ENCODE measurements at regions not wholly inside any gene's neighbourhood (a gene's known extent, or its start where the extent isn't known, plus 50 kb on each side); places are given as distances from the start of the nearest gene placed in this dataset.
"Not testable (repeated sequence)": the region's sequence is repeated elsewhere in the genome, so short reads cannot be mapped to it uniquely, and the experiment has no call there.

DNA sequence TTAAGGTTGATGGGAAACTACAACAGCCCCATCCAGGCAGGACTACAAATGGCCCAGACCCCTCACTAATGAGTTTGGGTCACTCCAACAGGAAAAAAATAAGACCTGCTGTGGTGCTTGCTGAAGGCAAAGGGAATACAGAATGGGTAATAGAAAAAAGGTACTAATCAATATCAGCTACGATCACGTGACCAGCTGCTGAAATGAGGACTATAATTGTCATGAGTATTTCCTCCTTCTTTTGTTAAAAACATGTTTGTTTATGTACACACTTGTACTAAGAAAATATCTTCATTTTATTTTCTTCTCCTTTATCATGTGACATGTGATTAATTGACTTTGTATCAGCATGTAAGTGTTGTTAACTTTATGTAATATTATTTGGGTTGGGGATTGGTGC is 199.9 kb downstream of the GJA1 start:
- no peak for FAIRE-seq
- 0% methylated on average over 2 of the region's 2 CpGs for WGBS (ENCODE audit: insufficient coverage, low coverage, missing lambda C conversion rate)
- H3K36me3 ChIP-seq (ENCODE audit: control insufficient read depth, insufficient read depth, low read length) = no peaks in the 10 kb centered on the region
- H3K9ac ChIP-seq (ENCODE audit: insufficient read depth in 1 of 2, low read depth in 2 of 2, low read length in 2 of 2) = no peak overlapping the region
- H3K4me3 ChIP-seq = no peak overlapping the region
- DNase-seq (ENCODE audit: extremely low read depth in 1 of 4, low spot score in 3 of 4) = no peak
- BruUV-seq (replicated peaks) = no TSS peak
- no peaks in the 10 kb centered on the region for H3K4me1 ChIP-seq (replicated peaks in 1 of 2; ENCODE audit: control insufficient read depth in 2 of 2, insufficient read depth in 2 of 2, low read length in 2 of 2)
- ATAC-seq = no peak
- H3K4me2 ChIP-seq (ENCODE audit: insufficient read depth, low read length) = no peak overlapping the region
- no peaks in the 10 kb centered on the region for H3K9me3 ChIP-seq (replicated peaks; ENCODE audit: control insufficient read depth, insufficient read depth, low read depth, low read length)
- intact Hi-C loops (cut with micrococcal nuclease) (no loop called here), in situ Hi-C loops (cut with MboI) (no loop called here)
- no peaks in the 10 kb centered on the region for H3K79me2 ChIP-seq (ENCODE audit: control insufficient read depth, insufficient read depth, low read length)
- H3K27me3 ChIP-seq (ENCODE audit: control insufficient read depth in 2 of 2, insufficient read depth in 2 of 2, low read length in 2 of 2) = no peaks in the 10 kb centered on the region
- H3K27ac ChIP-seq (ENCODE audit: extremely low read depth, low read depth, low read length) = no peak overlapping the region
- POLR2A ChIA-PET = no interaction called here
- CTCF ChIA-PET (ENCODE audit: low intra/inter-chr PET ratio) = no interaction called here
- H4K20me1 ChIP-seq (replicated peaks; ENCODE audit: control insufficient read depth, insufficient read depth, low read length) = no peaks in the 10 kb centered on the region
- H3K9me1 ChIP-seq (ENCODE audit: control insufficient read depth, insufficient read depth, low read length) = no peaks in the 10 kb centered on the region
- TF ChIP-seq TFE3 (CRISPR knock-in tag; IDR thresholded peaks at IDR 0.05) (peak; percentile 85), SIRT6 (IDR thresholded peaks at IDR 0.05; ENCODE audit: low read depth, low read length) (no peak), RAD21 (CRISPR knock-in tag; conservative IDR thresholded peaks at IDR 0.05 in 1 of 2, IDR thresholded peaks at IDR 0.05 in 1 of 2) (no peak), MAFK (IDR thresholded peaks at IDR 0.05; ENCODE audit: low read length) (no peak), RAD51 (IDR thresholded peaks at IDR 0.05; ENCODE audit: borderline replicate concordance, low read depth) (0 out of 2 replicates have a peak, but pooled peaks have one; percentile 32)
- no peak overlapping the region for H2AFZ ChIP-seq (ENCODE audit: low read depth, low read length)

- BruUV-seq (replicated peaks); H3K4me3 ChIP-seq; CTCF ChIA-PET (ENCODE audit: low intra/inter-chr PET ratio); H3K9ac ChIP-seq (ENCODE audit: insufficient read depth in 1 of 2, low read depth in 2 of 2, low read length in 2 of 2); intact Hi-C loops (cut with micrococcal nuclease); H4K20me1 ChIP-seq (replicated peaks; ENCODE audit: control insufficient read depth, insufficient read depth, low read length); H3K4me1 ChIP-seq (replicated peaks in 1 of 2; ENCODE audit: control insufficient read depth in 2 of 2, insufficient read depth in 2 of 2, low read length in 2 of 2); FAIRE-seq; ATAC-seq; H3K27me3 ChIP-seq (ENCODE audit: control insufficient read depth in 2 of 2, insufficient read depth in 2 of 2, low read length in 2 of 2); POLR2A ChIA-PET; H2AFZ ChIP-seq (ENCODE audit: low read depth, low read length); H3K27ac ChIP-seq (ENCODE audit: extremely low read depth, low read depth, low read length); H3K9me3 ChIP-seq (replicated peaks; ENCODE audit: control insufficient read depth, insufficient read depth, low read depth, low read length); H3K9me1 ChIP-seq (ENCODE audit: control insufficient read depth, insufficient read depth, low read length); H3K79me2 ChIP-seq (ENCODE audit: control insufficient read depth, insufficient read depth, low read length); H3K4me2 ChIP-seq (ENCODE audit: insufficient read depth, low read length); DNase-seq (ENCODE audit: extremely low read depth in 1 of 4, low spot score in 3 of 4); H3K36me3 ChIP-seq (ENCODE audit: control insufficient read depth, insufficient read depth, low read length); in situ Hi-C loops (cut with MboI): not testable (repeated sequence)
- WGBS (ENCODE audit: insufficient coverage, low coverage, missing lambda C conversion rate) = 6% methylated on average over 2 of the region's 2 CpGs
Observed at GRCh38 chr6:121636217-121636616, 200.8 kb downstream of the GJA1 start.

All from K562 (cell line).